ENCODE measurements at regions not wholly inside any gene's neighbourhood (a gene's known extent, or its start where the extent isn't known, plus 50 kb on each side); places are given as distances from the start of the nearest gene placed in this dataset.

DNA sequence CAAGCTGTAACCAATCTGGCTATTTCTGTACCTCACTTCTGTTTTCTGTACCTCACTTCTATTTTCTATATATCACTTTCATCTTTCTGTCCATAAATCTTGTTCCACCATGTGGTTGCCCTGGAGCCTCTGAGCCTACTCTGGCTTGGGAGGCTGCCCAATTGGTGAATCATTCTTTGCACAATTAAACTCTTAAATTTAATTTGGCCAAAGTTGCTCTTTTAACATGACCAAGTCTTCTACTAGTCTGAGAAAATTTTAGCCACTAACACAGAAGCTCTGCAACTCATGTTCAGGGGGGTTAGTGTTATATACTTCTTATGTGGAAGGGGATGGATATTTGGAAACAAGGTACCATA is 503.5 kb downstream of the KIF20B start:
- TF ChIP-seq EZH2phosphoT487 (conservative IDR thresholded peaks at IDR 0.05; ENCODE audit: low read length) (no peak), CTCF (IDR thresholded peaks at IDR 0.05; ENCODE audit: insufficient read depth, low read length, poor library complexity, severe bottlenecking) (no peak)
- Histone ChIP-seq H3K27ac (ENCODE audit: low read depth, low read length) (no peak overlapping the region), H3K4me3 (ENCODE audit: insufficient read depth, low read length, poor library complexity, severe bottlenecking) (no peak overlapping the region), H3K79me2 (ENCODE audit: insufficient read depth, low read length) (no peaks in the 10 kb centered on the region), H3F3A (ENCODE audit: insufficient read depth) (no peaks in the 10 kb centered on the region), H4K20me1 (ENCODE audit: low read depth, low read length) (no peaks in the 10 kb centered on the region), H3K36me3 (ENCODE audit: low read length) (no peaks in the 10 kb centered on the region), H3K9ac (ENCODE audit: low read length) (no peak overlapping the region), H3K9me2 (replicated peaks; ENCODE audit: insufficient read depth, low read length) (no peaks in the 10 kb centered on the region), H3K4me2 (ENCODE audit: low read depth, low read length, poor library complexity, severe bottlenecking) (no peak overlapping the region), H3K9me3 (ENCODE audit: insufficient read depth, low read length) (no peaks in the 10 kb centered on the region), H2AFZ (ENCODE audit: low read depth, low read length, severe bottlenecking) (no peak overlapping the region), H3K27me3 (ENCODE audit: low read length) (no peaks in the 10 kb centered on the region)

- Histone ChIP-seq H3K79me2 (ENCODE audit: insufficient read depth, low read length) (no peaks in the 10 kb centered on the region), H3K27ac (ENCODE audit: low read depth, low read length) (no peak overlapping the region), H3K27me3 (ENCODE audit: low read length) (no peaks in the 10 kb centered on the region), H3K36me3 (ENCODE audit: low read length) (no peaks in the 10 kb centered on the region), H3F3A (ENCODE audit: insufficient read depth) (no peaks in the 10 kb centered on the region), H3K9ac (ENCODE audit: low read length) (no peak overlapping the region), H3K9me2 (replicated peaks; ENCODE audit: insufficient read depth, low read length) (no peaks in the 10 kb centered on the region), H3K4me2 (ENCODE audit: low read depth, low read length, poor library complexity, severe bottlenecking) (no peak overlapping the region), H3K9me3 (ENCODE audit: insufficient read depth, low read length) (no peaks in the 10 kb centered on the region), H2AFZ (ENCODE audit: low read depth, low read length, severe bottlenecking) (no peak overlapping the region), H4K20me1 (ENCODE audit: low read depth, low read length) (no peaks in the 10 kb centered on the region), H3K4me3 (ENCODE audit: insufficient read depth, low read length, poor library complexity, severe bottlenecking) (no peak overlapping the region)
- TF ChIP-seq CTCF (IDR thresholded peaks at IDR 0.05; ENCODE audit: insufficient read depth, low read length, poor library complexity, severe bottlenecking) (no peak), EZH2phosphoT487 (conservative IDR thresholded peaks at IDR 0.05; ENCODE audit: low read length) (no peak)
Observed at GRCh38 chr10:90205340-90205739, 503.9 kb downstream of the KIF20B start.

DNA sequence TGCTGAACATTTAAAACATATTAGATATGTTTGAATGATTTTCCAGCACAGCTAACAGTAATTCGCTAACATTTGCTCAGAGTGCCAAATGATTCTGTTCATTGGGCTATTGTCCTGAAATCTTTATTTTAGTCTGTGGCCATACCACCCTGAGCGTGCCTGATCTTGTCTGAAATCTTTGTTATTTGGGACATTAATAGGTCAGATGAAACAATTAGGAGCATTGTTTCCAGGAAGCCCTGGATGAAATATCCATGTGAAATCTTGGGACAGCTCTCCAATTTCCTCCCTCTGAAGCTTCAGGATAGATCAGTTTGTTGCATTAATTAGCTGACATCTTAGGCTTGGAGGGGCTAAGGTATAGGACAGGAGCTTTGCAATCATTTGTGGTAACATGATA is 512.0 kb downstream of the KIF20B start:
- Histone ChIP-seq H3K79me2 (ENCODE audit: insufficient read depth, low read length) (no peaks in the 10 kb centered on the region), H3K27me3 (ENCODE audit: low read length) (no peaks in the 10 kb centered on the region), H3K4me3 (ENCODE audit: insufficient read depth, low read length, poor library complexity, severe bottlenecking) (no peak overlapping the region), H3K36me3 (ENCODE audit: low read length) (no peaks in the 10 kb centered on the region), H3F3A (ENCODE audit: insufficient read depth) (no peaks in the 10 kb centered on the region), H3K27ac (ENCODE audit: low read depth, low read length) (no peak overlapping the region), H2AFZ (ENCODE audit: low read depth, low read length, severe bottlenecking) (no peak overlapping the region), H3K4me2 (ENCODE audit: low read depth, low read length, poor library complexity, severe bottlenecking) (no peak overlapping the region), H3K9ac (ENCODE audit: low read length) (no peak overlapping the region), H3K9me2 (replicated peaks; ENCODE audit: insufficient read depth, low read length) (no peaks in the 10 kb centered on the region), H3K9me3 (ENCODE audit: insufficient read depth, low read length) (no peaks in the 10 kb centered on the region), H4K20me1 (ENCODE audit: low read depth, low read length) (no peaks in the 10 kb centered on the region)
- no peak for TF ChIP-seq CTCF (IDR thresholded peaks at IDR 0.05; ENCODE audit: insufficient read depth, low read length, poor library complexity, severe bottlenecking)
- TF ChIP-seq EZH2phosphoT487 (conservative IDR thresholded peaks at IDR 0.05; ENCODE audit: low read length) = no peak

DNA sequence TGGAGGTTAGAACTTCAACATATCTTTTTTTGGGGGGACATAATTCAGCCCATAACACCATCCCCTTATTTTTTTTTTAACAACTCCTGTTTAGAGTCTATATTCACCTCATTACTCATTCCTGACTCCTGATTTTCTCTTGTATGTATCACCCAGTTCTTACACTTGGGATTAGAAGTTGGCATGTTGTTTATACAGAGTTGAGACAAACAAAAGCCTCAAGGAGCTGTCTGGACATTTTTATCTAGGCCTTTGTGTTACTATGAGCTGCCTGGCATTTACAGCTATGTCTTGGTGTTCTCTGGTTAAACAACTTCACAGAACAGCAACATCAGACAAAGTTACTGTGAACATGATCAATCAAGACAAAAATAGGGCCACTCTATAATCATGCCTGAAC is 517.5 kb downstream of the KIF20B start:
- no peak overlapping the region for H3K4me3 ChIP-seq (ENCODE audit: insufficient read depth, low read length, poor library complexity, severe bottlenecking)
- H4K20me1 ChIP-seq (ENCODE audit: low read depth, low read length) = no peaks in the 10 kb centered on the region
- no peak overlapping the region for H3K27ac ChIP-seq (ENCODE audit: low read depth, low read length)
- H3K9ac ChIP-seq (ENCODE audit: low read length) = no peak overlapping the region
- no peak overlapping the region for H2AFZ ChIP-seq (ENCODE audit: low read depth, low read length, severe bottlenecking)
- no peaks in the 10 kb centered on the region for H3K36me3 ChIP-seq (ENCODE audit: low read length)
- no peaks in the 10 kb centered on the region for H3K79me2 ChIP-seq (ENCODE audit: insufficient read depth, low read length)
- TF ChIP-seq EZH2phosphoT487 (conservative IDR thresholded peaks at IDR 0.05; ENCODE audit: low read length) = no peak
- no peak for TF ChIP-seq CTCF (IDR thresholded peaks at IDR 0.05; ENCODE audit: insufficient read depth, low read length, poor library complexity, severe bottlenecking)
- H3K9me3 ChIP-seq (ENCODE audit: insufficient read depth, low read length) = no peaks in the 10 kb centered on the region
- H3K9me2 ChIP-seq (replicated peaks; ENCODE audit: insufficient read depth, low read length) = no peaks in the 10 kb centered on the region
- H3K4me2 ChIP-seq (ENCODE audit: low read depth, low read length, poor library complexity, severe bottlenecking) = no peak overlapping the region
- H3K27me3 ChIP-seq (ENCODE audit: low read length) = no peaks in the 10 kb centered on the region
- no peaks in the 10 kb centered on the region for H3F3A ChIP-seq (ENCODE audit: insufficient read depth)

Data from SU-DHL-6 (cell line).